Cardiac muscle cell (in vitro differentiated cells and primary cell): ENCODE measurements at regions not wholly inside any gene's neighbourhood (a gene's known extent, or its start where the extent isn't known, plus 50 kb on each side); places are given as distances from the start of the nearest gene placed in this dataset.
A peak's percentile ranks its signal among the peaks of the same experiment; 100 is the strongest.

ENCODE experiments used
- DNase-seq, 2 donors: peaks; one replicate each; pipeline versions ENCODE4 v3.0.0 to v3.0.0-alpha.2; 2010 to 2017; ENCODE audit warnings: low read depth in 1 of 2, low spot score in 1 of 2
- H3K27ac ChIP-seq: fragments of 200-600 bp; sonication (generic); 2 replicates; pipeline ENCODE4 v1.5.1; 2016
- H3K27me3 ChIP-seq: fragments of 200-600 bp; sonication (generic); 2 replicates; pipeline ENCODE4 v1.6.0; 2016; ENCODE audit warnings: control low read depth
- H3K36me3 ChIP-seq: fragments of 200-600 bp; sonication (generic); 2 replicates; pipeline ENCODE4 v1.5.1; 2016; ENCODE audit warnings: control low read depth
- H3K4me1 ChIP-seq: fragments of 200-600 bp; sonication (generic); 2 replicates; pipeline ENCODE4 v1.8.1; 2017; ENCODE audit warnings: low read depth, mild to moderate bottlenecking, mixed run types
- H3K4me3 ChIP-seq: fragments of 200-600 bp; sonication (generic); 2 replicates; pipeline ENCODE4 v1.5.1; 2016; ENCODE audit warnings: mild to moderate bottlenecking
- H3K9me3 ChIP-seq: fragments of 200-600 bp; sonication (generic); 2 replicates; pipeline ENCODE4 v1.5.1; 2017; ENCODE audit warnings: low read depth, mild to moderate bottlenecking, control low read depth
- CTCF ChIP-seq: IDR thresholded peaks from 2 replicates; pipeline ENCODE4 v1.5.1; 2012; ENCODE audit warnings: low read depth, mild to moderate bottlenecking, low read length

DNA sequence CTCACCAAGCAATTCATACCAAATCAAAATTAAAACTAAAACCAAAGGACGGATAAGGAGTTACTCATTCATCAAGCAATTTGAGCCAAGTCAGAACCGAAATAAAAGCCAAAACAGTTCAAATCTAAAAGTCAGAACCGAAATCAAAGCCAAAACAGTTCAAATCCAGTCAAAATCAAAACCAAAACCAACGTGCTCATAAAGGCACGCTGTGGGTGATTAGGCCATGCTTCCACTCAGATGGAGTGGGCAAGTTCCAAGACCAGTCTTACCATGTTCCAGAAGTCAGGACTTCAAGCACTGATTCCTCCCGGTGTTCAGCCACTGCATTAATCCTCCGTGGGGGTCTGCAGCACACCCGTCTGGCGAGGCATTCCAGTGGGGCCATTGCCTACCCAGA lies 409.3 kb downstream of the TGFB2 start:
- TF ChIP-seq CTCF = no peak
- Histone ChIP-seq H3K4me3 (no peak overlapping the region), H3K9me3 (no peaks in the 10 kb centered on the region), H3K27ac (no peak overlapping the region), H3K27me3 (no peaks in the 10 kb centered on the region), H3K36me3 (no peaks in the 10 kb centered on the region), H3K4me1 (no peaks in the 10 kb centered on the region)
- no peak for DNase-seq

DNA sequence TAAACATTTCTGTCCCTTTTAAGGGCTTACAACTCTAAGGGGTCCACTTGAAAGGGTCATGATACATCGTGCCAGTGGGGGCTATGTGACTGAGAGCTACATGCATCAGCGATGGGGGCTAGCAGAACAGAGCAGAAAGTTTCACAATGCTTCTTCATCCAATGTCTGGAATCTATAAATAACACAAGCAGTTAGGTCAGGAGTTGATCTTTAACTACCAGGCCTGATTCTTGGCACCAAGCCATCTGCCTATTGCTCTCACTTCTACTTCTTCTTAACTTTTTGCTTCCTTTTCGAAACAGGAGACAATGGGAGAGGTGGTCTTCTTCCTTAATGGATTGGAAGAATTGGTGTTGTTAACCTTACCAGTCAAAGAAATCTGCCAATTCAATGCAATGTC lies 410.0 kb downstream of the TGFB2 start:
- Histone ChIP-seq H3K27ac (no peak overlapping the region), H3K36me3 (no peaks in the 10 kb centered on the region), H3K27me3 (no peaks in the 10 kb centered on the region), H3K4me1 (no peaks in the 10 kb centered on the region), H3K9me3 (no peaks in the 10 kb centered on the region), H3K4me3 (no peak overlapping the region)
- no peak for DNase-seq
- TF ChIP-seq CTCF = no peak

GRCh38 chr1:218759795-218760194 lies 413.9 kb upstream of the LYPLAL1 start:
- no peaks in the 10 kb centered on the region for H3K9me3 ChIP-seq
- TF ChIP-seq CTCF = no peak
- no peak overlapping the region for H3K27ac ChIP-seq
- H3K4me3 ChIP-seq = no peak overlapping the region
- DNase-seq = no peak
- no peaks in the 10 kb centered on the region for H3K27me3 ChIP-seq
- no peaks in the 10 kb centered on the region for H3K4me1 ChIP-seq
- no peaks in the 10 kb centered on the region for H3K36me3 ChIP-seq

GRCh38 chr1:218760601-218761570 lies 412.8 kb upstream of the LYPLAL1 start:
- no peaks in the 10 kb centered on the region for H3K27me3 ChIP-seq
- no peaks in the 10 kb centered on the region for H3K9me3 ChIP-seq
- no peak for TF ChIP-seq CTCF
- H3K4me3 ChIP-seq = no peak overlapping the region
- peak in 1 of 2 donors; percentile 23 for DNase-seq
- no peaks in the 10 kb centered on the region for H3K36me3 ChIP-seq
- H3K4me1 ChIP-seq = no peaks in the 10 kb centered on the region
- H3K27ac ChIP-seq = no peak overlapping the region

- Histone ChIP-seq H3K36me3 (no peaks in the 10 kb centered on the region), H3K4me1 (no peaks in the 10 kb centered on the region)
- TF ChIP-seq CTCF = no peak
Measured at GRCh38 chr1:218763538-218763937, 410.1 kb upstream of the LYPLAL1 start.

More at GRCh38 chr1:218763538-218763937, 410.1 kb upstream of the LYPLAL1 start:
- H3K27me3 ChIP-seq = no peaks in the 10 kb centered on the region
- H3K9me3 ChIP-seq = no peaks in the 10 kb centered on the region
- no peak for DNase-seq
- no peak overlapping the region for H3K27ac ChIP-seq
- no peak overlapping the region for H3K4me3 ChIP-seq
